ENCODE measurements at regions not wholly inside any gene's neighbourhood (a gene's known extent, or its start where the extent isn't known, plus 50 kb on each side); places are given as distances from the start of the nearest gene placed in this dataset.

DNA sequence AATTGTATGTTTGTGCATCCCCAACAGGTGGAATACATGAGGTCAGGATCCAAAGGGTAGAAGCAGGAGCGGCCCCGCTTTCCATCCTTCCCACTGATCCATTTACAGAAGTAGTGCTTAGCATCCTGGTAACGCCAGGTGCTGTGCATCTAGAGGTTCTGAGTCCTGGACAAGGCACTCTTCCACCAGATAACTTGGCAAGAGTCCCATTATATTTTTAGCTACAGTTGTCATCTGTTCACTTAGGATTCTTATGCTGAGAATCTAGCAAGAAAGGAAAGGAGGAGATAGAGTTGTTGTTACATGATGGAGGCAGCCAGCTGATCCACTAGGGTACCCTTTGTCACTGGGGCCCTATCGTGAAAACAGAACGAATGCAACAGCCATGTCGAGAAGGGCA lies 389.5 kb upstream of the ZNF507 start:
- 90 to 93% methylated on average over 6 of the region's 6 CpGs for WGBS, 2 donors
- no peak for DNase-seq
- Histone ChIP-seq H3K36me3 (ENCODE audit: control insufficient read depth in 4 of 4, insufficient read depth in 4 of 4, low read length in 4 of 4) (no peaks in the 10 kb centered on the region), H3K9ac (ENCODE audit: insufficient read depth in 1 of 2, low read length in 2 of 2) (no peak overlapping the region), H3K27me3 (ENCODE audit: control insufficient read depth in 3 of 3, insufficient read depth in 3 of 3, low read length in 2 of 3) (no peaks in the 10 kb centered on the region), H3K27ac (ENCODE audit: low read depth in 1 of 2, low read length in 1 of 2) (no peak overlapping the region), H3K9me3 (ENCODE audit: control insufficient read depth in 4 of 4, insufficient read depth in 3 of 4, low read length in 3 of 4) (peaks cover 0 to 2% (median 0%) of the 10 kb centered on the region in 4 donors), H3K4me3 (no peak overlapping the region), H3K4me1 (ENCODE audit: control insufficient read depth in 5 of 5, insufficient read depth in 5 of 5, low read length in 5 of 5) (peaks cover 0 to 29% (median 7%) of the 10 kb centered on the region in 5 donors)
- no peak for ATAC-seq (ENCODE audit: insufficient read depth, low FRiP score)
- TF ChIP-seq, protein P1, sequence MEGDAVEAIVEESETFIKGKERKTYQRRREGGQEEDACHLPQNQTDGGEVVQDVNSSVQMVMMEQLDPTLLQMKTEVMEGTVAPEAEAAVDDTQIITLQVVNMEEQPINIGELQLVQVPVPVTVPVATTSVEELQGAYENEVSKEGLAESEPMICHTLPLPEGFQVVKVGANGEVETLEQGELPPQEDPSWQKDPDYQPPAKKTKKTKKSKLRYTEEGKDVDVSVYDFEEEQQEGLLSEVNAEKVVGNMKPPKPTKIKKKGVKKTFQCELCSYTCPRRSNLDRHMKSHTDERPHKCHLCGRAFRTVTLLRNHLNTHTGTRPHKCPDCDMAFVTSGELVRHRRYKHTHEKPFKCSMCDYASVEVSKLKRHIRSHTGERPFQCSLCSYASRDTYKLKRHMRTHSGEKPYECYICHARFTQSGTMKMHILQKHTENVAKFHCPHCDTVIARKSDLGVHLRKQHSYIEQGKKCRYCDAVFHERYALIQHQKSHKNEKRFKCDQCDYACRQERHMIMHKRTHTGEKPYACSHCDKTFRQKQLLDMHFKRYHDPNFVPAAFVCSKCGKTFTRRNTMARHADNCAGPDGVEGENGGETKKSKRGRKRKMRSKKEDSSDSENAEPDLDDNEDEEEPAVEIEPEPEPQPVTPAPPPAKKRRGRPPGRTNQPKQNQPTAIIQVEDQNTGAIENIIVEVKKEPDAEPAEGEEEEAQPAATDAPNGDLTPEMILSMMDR (IDR thresholded peaks at IDR 0.05; ENCODE audit: control extremely low read depth, extremely low read depth): no peak

DNA sequence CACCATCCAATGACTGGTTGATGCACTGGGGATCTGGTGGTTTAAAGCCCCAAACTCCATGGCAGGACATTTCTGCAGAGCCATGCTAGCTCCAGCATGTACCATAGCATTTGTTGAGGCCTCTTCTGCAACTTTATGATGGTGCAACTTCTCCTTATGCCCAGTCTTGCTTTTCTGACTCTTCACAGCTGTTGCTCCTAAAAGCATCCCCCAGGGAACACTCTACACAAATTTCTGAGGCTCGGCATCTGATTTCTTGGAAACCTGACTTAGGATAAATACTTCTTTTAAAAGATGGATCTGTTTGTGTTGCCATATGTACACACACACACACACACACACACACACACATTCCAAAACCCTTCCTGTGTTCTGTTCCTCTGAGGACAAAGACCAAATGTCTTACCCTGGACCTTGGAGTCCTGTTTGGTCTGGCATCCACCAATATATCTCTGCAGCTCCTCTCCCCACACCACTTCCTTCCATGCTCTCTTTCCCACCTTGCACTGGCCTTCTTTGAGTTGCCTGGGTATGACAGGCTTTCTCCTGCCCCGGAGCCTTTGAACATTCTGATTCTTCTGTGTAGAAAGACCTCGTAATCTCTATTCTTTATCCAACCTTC lies 388.5 kb upstream of the ZNF507 start:
- H3K27ac ChIP-seq (ENCODE audit: low read depth in 1 of 2, low read length in 1 of 2): no peak overlapping the region
- 81 to 90% methylated on average over 3 of the region's 3 CpGs for WGBS, 2 donors
- H3K9me3 ChIP-seq (ENCODE audit: control insufficient read depth in 4 of 4, insufficient read depth in 3 of 4, low read length in 3 of 4): peaks cover 0 to 2% (median 0%) of the 10 kb centered on the region in 4 donors
- TF ChIP-seq, protein P1 (IDR thresholded peaks at IDR 0.05; ENCODE audit: control extremely low read depth, extremely low read depth): no peak
- DNase-seq (no peak), ATAC-seq (ENCODE audit: insufficient read depth, low FRiP score) (no peak)
- no peak overlapping the region for H3K4me3 ChIP-seq
- H3K36me3 ChIP-seq (ENCODE audit: control insufficient read depth in 4 of 4, insufficient read depth in 4 of 4, low read length in 4 of 4): no peaks in the 10 kb centered on the region
- H3K9ac ChIP-seq (ENCODE audit: insufficient read depth in 1 of 2, low read length in 2 of 2): no peak overlapping the region
- H3K27me3 ChIP-seq (ENCODE audit: control insufficient read depth in 3 of 3, insufficient read depth in 3 of 3, low read length in 2 of 3): no peaks in the 10 kb centered on the region
- H3K4me1 ChIP-seq (ENCODE audit: control insufficient read depth in 5 of 5, insufficient read depth in 5 of 5, low read length in 5 of 5): peaks cover 5 to 39% (median 8%) of the 10 kb centered on the region in 5 donors

DNA sequence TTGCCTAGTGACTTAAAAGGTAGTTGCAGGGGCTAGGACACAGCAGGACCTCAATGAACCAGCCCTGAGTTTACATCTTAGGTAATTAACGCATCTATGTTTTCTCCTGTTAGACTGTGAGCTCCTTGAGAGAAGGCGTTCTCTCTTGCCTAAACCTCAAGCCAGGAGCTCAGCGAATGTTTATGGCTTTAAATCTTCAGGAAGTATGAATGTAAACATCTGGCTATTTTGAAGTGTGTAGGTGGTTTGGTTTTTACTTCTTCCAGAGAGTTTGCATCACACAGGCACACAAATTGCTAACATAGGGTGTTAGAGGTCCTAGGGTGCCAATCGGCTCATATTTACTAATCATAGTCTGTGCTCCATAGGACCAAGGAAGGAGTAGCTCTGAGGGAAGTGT lies 387.7 kb upstream of the ZNF507 start:
- ATAC-seq (ENCODE audit: insufficient read depth, low FRiP score): no peak
- peaks cover 5 to 46% (median 16%) of the 10 kb centered on the region in 5 donors for H3K4me1 ChIP-seq (ENCODE audit: control insufficient read depth in 5 of 5, insufficient read depth in 5 of 5, low read length in 5 of 5)
- DNase-seq: no peak
- no peak overlapping the region for H3K9ac ChIP-seq (ENCODE audit: insufficient read depth in 1 of 2, low read length in 2 of 2)
- H3K27ac ChIP-seq (ENCODE audit: low read depth in 1 of 2, low read length in 1 of 2): no peak overlapping the region
- no peak overlapping the region for H3K4me3 ChIP-seq
- H3K27me3 ChIP-seq (ENCODE audit: control insufficient read depth in 3 of 3, insufficient read depth in 3 of 3, low read length in 2 of 3): no peaks in the 10 kb centered on the region
- TF ChIP-seq, protein P1 (IDR thresholded peaks at IDR 0.05; ENCODE audit: control extremely low read depth, extremely low read depth): no peak
- H3K9me3 ChIP-seq (ENCODE audit: control insufficient read depth in 4 of 4, insufficient read depth in 3 of 4, low read length in 3 of 4): peaks cover 0 to 2% (median 0%) of the 10 kb centered on the region in 4 donors
- no peaks in the 10 kb centered on the region for H3K36me3 ChIP-seq (ENCODE audit: control insufficient read depth in 4 of 4, insufficient read depth in 4 of 4, low read length in 4 of 4)
- 54 to 68% methylated on average over 4 of the region's 4 CpGs for WGBS, 2 donors

All from lung (tissue), 11 donors.